ENCODE measurements at regions not wholly inside any gene's neighbourhood (a gene's known extent, or its start where the extent isn't known, plus 50 kb on each side); places are given as distances from the start of the nearest gene placed in this dataset.

DNA sequence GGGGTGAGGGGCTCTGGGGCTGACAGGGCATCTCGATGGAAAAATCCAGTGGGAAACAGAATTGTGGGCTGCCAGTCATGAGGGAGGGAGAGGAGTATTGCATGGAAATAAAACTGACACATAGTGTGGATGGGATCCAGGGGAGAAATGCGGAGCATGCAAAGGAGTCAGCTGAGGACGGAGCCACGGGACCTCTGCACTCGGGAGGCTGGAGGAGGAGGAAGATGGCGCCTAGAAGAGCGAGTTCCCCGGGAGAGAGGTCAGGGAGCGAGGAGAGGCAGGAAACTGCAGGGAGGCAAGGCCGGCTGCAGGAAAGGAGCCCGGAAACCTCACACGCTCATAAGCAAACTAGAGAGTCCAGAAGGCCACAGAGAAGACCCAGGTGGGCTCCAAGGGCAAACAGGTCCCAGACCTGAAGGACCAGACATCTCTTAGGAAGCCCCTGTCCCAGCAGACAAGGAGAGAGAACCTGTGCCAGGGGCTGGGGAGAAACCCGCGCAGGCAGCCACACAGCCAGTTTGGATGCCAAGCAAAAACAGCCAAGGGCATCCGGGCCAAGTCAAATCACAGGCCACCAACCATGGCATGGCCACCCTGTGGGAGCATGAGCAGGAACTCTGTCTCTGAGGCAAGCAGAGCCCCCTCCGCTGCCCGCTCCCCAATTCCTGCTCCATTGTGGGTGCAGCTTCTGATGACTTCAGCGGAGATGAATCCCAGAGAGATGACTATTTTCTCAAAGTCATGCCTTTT lies 218.8 kb upstream of the ID2 start:
- TF ChIP-seq ZBTB8A (tag by site-specific recombination; IDR thresholded peaks at IDR 0.05) (no peak), ZNF558 (tag by site-specific recombination; IDR thresholded peaks at IDR 0.05) (no peak)
- TF ChIP-seq, protein P1, sequence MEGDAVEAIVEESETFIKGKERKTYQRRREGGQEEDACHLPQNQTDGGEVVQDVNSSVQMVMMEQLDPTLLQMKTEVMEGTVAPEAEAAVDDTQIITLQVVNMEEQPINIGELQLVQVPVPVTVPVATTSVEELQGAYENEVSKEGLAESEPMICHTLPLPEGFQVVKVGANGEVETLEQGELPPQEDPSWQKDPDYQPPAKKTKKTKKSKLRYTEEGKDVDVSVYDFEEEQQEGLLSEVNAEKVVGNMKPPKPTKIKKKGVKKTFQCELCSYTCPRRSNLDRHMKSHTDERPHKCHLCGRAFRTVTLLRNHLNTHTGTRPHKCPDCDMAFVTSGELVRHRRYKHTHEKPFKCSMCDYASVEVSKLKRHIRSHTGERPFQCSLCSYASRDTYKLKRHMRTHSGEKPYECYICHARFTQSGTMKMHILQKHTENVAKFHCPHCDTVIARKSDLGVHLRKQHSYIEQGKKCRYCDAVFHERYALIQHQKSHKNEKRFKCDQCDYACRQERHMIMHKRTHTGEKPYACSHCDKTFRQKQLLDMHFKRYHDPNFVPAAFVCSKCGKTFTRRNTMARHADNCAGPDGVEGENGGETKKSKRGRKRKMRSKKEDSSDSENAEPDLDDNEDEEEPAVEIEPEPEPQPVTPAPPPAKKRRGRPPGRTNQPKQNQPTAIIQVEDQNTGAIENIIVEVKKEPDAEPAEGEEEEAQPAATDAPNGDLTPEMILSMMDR (tag by site-specific recombination; IDR thresholded peaks at IDR 0.05), result no peak
